HEK293 (cell line): ENCODE measurements at regions not wholly inside any gene's neighbourhood (a gene's known extent, or its start where the extent isn't known, plus 50 kb on each side); places are given as distances from the start of the nearest gene placed in this dataset.

Experiments
- CTCF ChIP-seq: fragments of 450-650 bp; formaldehyde crosslinking; IDR thresholded peaks from 2 replicates; pipeline ENCODE4 v1.5.1; 2016; ENCODE audit warnings: missing biosample characterization, missing genetic modification characterization
- KLF16 ChIP-seq: fragments of 450-650 bp; formaldehyde crosslinking; IDR thresholded peaks from 2 replicates; pipeline ENCODE4 v1.5.1; 2017; ENCODE audit warnings: missing biosample characterization, missing genetic modification characterization
- MYNN ChIP-seq: fragments of 450-650 bp; formaldehyde crosslinking; IDR thresholded peaks from 2 replicates; pipeline ENCODE4 v1.5.1; 2016; ENCODE audit warnings: missing biosample characterization, missing genetic modification characterization, borderline replicate concordance
- PRDM1 ChIP-seq: fragments of 450-650 bp; formaldehyde crosslinking; IDR thresholded peaks from 2 replicates; pipeline ENCODE4; 2016; ENCODE audit warnings: missing biosample characterization, missing genetic modification characterization
- PRDM10 ChIP-seq: fragments of 450-650 bp; formaldehyde crosslinking; IDR thresholded peaks from 2 replicates; pipeline ENCODE4 v1.5.1; 2016; ENCODE audit warnings: missing biosample characterization, missing genetic modification characterization
- TRIM28 ChIP-seq: IDR thresholded peaks from 2 replicates; pipeline ENCODE4 v1.6.1; 2011; ENCODE audit warnings: low read length, control low read depth, borderline replicate concordance
- ZNF23 ChIP-seq: fragments of 450-650 bp; formaldehyde crosslinking; IDR thresholded peaks from 2 replicates; pipeline ENCODE4 v1.5.1; 2016; ENCODE audit warnings: missing biosample characterization, missing genetic modification characterization, borderline replicate concordance
- ZNF274 ChIP-seq, 2 experiments: fragments of 200-500 bp in 1 of 2; fragments of 450-650 bp in 1 of 2; sonication (Bioruptor generic) in 1 of 2; formaldehyde crosslinking in 1 of 2; IDR thresholded peaks; 2 replicates each; pipeline versions ENCODE4 v1.5.1 to v1.6.1; 2014 to 2016; ENCODE audit warnings: borderline replicate concordance in 1 of 2, inconsistent platforms in 1 of 2, low read length in 1 of 2, missing biosample characterization in 1 of 2, missing genetic modification characterization in 1 of 2
- ZNF302 ChIP-seq: fragments of 450-650 bp; formaldehyde crosslinking; IDR thresholded peaks from 2 replicates; pipeline ENCODE4 v1.5.1; 2016; ENCODE audit warnings: missing biosample characterization, missing genetic modification characterization, low read depth
- ZNF324 ChIP-seq: fragments of 450-650 bp; formaldehyde crosslinking; IDR thresholded peaks from 2 replicates; pipeline ENCODE4 v1.5.1; 2016; ENCODE audit warnings: missing biosample characterization, missing genetic modification characterization

DNA sequence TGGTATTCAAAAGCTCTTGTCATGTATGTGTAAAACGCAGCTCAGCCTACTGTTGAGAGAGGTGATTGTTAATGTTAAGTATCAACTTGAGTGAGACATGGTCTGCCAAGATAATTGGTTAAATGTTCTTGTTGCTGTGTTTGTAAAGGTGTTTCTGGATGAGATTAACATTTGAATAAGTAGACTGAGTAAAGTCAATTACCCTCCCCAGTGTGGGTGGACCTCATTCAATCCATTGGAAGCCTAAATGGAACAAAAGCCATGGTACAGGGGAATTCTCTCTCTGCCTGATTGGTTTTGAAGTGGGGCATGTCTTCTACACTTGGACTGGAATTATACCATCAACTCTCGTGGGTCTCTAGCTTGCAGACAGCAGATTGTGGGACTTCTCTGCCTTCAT is 63.8 kb upstream of the RERGL start:
- TF ChIP-seq ZNF23 (tag by site-specific recombination) = no peak
- TF ChIP-seq ZNF302 = no peak
- no peak for TF ChIP-seq CTCF (tag by site-specific recombination)
- TF ChIP-seq PRDM1 (tag by site-specific recombination) = no peak
- no peak for TF ChIP-seq ZNF324 (tag by site-specific recombination)
- TF ChIP-seq MYNN (tag by site-specific recombination) = no peak
- TF ChIP-seq ZNF274 (IDR thresholded peaks at IDR 0.05; ENCODE audit: low read length) = no peak
- TF ChIP-seq ZNF274 (tag by site-specific recombination; IDR thresholded peaks at IDR 0.05; ENCODE audit: borderline replicate concordance) = no peak
- no peak for TF ChIP-seq PRDM10 (tag by site-specific recombination)
- TF ChIP-seq KLF16 = no peak
- TF ChIP-seq TRIM28 = no peak
